Mucosa of rectum (tissue), 2 donors: ENCODE measurements at regions not wholly inside any gene's neighbourhood (a gene's known extent, or its start where the extent isn't known, plus 50 kb on each side); places are given as distances from the start of the nearest gene placed in this dataset.
"Not testable (repeated sequence)": the region's sequence is repeated elsewhere in the genome, so short reads cannot be mapped to it uniquely, and the experiment has no call there.

Experiments used
- H3K27ac ChIP-seq, 2 donors: one replicate each; pipeline ENCODE4 v1.7.0; 2013; ENCODE audit warnings: inconsistent platforms in 2 of 2, low read depth in 2 of 2, low read length in 2 of 2
- H3K27me3 ChIP-seq, 2 donors: one replicate each; pipeline ENCODE4 v1.7.0; 2013; ENCODE audit warnings: low read length in 2 of 2; ENCODE audit not compliant: control insufficient read depth in 2 of 2, insufficient read depth in 2 of 2
- H3K36me3 ChIP-seq, 2 donors: one replicate each; pipeline ENCODE4 v1.7.0; 2013; ENCODE audit warnings: low read length in 2 of 2; ENCODE audit not compliant: control insufficient read depth in 2 of 2, insufficient read depth in 2 of 2
- H3K4me1 ChIP-seq, 2 donors: one replicate each; pipeline ENCODE4 v1.7.0; 2013; ENCODE audit warnings: low read length in 2 of 2, mild to moderate bottlenecking in 1 of 2; ENCODE audit not compliant: control insufficient read depth in 2 of 2, insufficient read depth in 2 of 2
- H3K4me3 ChIP-seq, 2 donors: one replicate each; pipeline ENCODE4 v1.7.0; 2013; ENCODE audit warnings: low read length in 2 of 2
- H3K9ac ChIP-seq, 2 donors: one replicate each; pipeline ENCODE4 v1.7.0; 2013; ENCODE audit warnings: low read length in 2 of 2, low read depth in 1 of 2, mild to moderate bottlenecking in 1 of 2
- H3K9me3 ChIP-seq, 2 donors: one replicate each; pipeline ENCODE4 v1.7.0; 2013; ENCODE audit warnings: low read length in 2 of 2; ENCODE audit not compliant: control insufficient read depth in 2 of 2
- donor health status: healthy.
- donor health status: Normal muscosa, but diverticular disease.

DNA sequence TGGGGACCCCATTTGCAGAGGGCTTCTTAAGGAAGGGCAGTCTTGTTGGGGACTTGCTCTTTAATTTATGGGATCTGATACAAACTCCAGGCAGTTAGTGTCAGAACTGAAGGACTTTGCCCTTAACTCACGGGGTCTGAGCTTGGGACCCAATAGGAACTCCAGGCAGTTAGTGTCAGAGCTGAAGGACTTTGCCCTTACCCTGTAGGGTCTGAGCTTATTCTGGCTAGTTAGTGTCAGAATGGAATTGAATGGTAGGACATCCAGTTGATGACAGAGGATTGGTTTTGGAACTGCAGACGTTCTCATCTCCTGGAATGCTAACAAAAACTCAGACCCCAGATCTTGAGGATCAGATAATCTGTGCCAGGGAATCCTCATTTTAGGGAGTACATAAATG, 256.9 kb upstream of the COPS8 start:
- Histone ChIP-seq H3K4me3 (no peak overlapping the region), H3K27ac (no peak overlapping the region), H3K27me3 (no peaks in the 10 kb centered on the region), H3K36me3 (no peaks in the 10 kb centered on the region), H3K4me1 (no peaks in the 10 kb centered on the region), H3K9ac (no peak overlapping the region), H3K9me3 (no peaks in the 10 kb centered on the region)

DNA sequence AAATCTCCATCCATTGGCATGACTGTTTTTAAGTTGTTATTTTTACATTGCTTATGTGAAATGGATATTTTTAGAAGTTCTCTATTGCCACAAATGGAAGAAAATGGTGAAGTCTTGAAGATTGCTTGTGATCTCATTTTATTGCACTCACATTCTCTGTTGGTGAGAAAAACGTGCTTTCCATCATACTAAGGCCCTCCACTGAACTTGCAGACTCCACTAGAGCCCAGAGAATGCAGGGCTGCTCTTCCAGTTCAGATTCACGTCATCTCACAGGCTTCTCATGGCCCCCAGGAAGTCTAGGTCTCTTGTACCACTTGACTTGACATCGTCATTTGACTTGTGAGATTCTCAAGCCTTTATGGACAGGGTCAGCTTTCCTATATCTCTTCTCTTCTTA, 254.8 kb upstream of the COPS8 start:
- Histone ChIP-seq H3K4me1 (no peaks in the 10 kb centered on the region), H3K27ac (peak overlapping the region in 1 of 2 donors; percentile 35), H3K9me3 (no peaks in the 10 kb centered on the region), H3K9ac (no peak overlapping the region), H3K4me3 (no peak overlapping the region), H3K36me3 (no peaks in the 10 kb centered on the region), H3K27me3 (no peaks in the 10 kb centered on the region)

DNA sequence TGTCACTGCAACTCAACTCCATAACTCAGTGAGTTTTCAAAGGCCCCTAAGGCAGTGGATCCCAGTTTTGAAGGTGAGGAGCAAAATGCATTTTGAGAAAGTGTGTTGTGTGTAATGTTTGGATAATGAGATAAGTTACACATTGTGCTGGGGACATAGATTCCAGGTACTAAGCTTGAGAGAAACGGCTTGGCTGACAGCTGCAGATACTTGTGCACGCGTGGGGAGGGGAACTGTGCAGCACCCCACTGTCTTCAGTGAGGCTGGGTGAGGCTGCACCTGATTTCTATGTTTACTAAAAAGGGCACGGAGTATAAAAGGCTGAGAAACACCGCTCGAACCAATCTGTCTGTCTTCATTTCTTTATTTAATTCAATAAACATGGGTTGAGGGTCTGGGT, 254.0 kb upstream of the COPS8 start:
- Histone ChIP-seq H3K36me3 (no peaks in the 10 kb centered on the region), H3K27ac (peak overlapping the region in 1 of 2 donors; percentile 35), H3K4me1 (no peaks in the 10 kb centered on the region), H3K9me3 (no peaks in the 10 kb centered on the region), H3K9ac (no peak overlapping the region), H3K27me3 (no peaks in the 10 kb centered on the region), H3K4me3 (no peak overlapping the region)

DNA sequence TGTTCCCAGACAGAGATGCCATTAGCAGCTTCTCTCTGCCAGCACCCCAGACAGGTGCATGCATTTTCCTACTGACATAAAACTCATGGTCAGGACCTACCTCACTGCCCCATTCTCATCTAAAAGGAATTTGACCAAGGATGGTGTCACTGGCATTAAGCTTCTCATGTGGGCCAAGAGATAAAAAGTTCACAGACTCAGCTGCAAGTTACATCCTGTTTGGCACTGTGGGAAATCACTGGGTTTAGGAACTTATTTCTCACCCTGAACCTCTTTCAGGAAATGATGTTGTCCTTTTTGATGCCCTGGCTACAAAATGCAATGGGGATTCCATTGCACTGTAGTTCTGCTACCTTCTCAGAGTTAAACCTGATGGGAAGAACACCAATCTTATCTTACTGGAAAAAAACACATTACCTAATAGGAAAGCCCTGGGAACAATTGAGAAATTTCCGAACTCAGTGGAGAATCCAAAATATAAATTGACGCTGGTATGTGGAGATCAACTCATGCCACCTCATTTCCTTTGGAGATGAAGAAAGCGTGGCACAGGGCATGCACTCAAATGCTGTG, 252.1 kb upstream of the COPS8 start:
- Histone ChIP-seq H3K4me3 (no peak overlapping the region), H3K4me1 (no peaks in the 10 kb centered on the region), H3K27ac (no peak overlapping the region)

DNA sequence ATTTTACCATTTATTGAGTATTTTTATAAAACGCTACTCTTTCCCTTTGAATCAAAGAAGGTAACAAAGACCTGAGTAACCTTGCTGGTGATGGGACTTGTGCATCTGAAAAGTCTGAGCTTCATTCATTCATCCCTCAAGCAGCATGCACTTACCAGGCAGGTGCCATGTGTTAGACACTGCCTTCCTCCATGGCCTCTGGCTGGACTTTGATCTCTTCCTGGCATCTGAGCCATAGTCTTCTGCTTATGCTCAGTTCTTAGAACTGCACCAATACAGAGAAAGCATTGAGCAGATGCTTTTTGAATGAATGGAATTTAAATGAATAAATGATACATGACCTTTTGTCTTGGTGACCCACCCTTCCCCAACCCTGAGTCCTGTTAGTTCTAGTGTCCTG, 251.4 kb upstream of the COPS8 start:
- Histone ChIP-seq H3K27ac (no peak overlapping the region), H3K9ac (no peak overlapping the region), H3K36me3 (no peaks in the 10 kb centered on the region), H3K9me3 (no peaks in the 10 kb centered on the region), H3K27me3 (no peaks in the 10 kb centered on the region), H3K4me1 (no peaks in the 10 kb centered on the region), H3K4me3 (no peak overlapping the region)

More for the DNA sequence above, 252.1 kb upstream of the COPS8 start:
- Histone ChIP-seq H3K36me3 (no peaks in the 10 kb centered on the region), H3K9me3 (no peaks in the 10 kb centered on the region), H3K27me3 (no peaks in the 10 kb centered on the region), H3K9ac (no peak overlapping the region)

DNA sequence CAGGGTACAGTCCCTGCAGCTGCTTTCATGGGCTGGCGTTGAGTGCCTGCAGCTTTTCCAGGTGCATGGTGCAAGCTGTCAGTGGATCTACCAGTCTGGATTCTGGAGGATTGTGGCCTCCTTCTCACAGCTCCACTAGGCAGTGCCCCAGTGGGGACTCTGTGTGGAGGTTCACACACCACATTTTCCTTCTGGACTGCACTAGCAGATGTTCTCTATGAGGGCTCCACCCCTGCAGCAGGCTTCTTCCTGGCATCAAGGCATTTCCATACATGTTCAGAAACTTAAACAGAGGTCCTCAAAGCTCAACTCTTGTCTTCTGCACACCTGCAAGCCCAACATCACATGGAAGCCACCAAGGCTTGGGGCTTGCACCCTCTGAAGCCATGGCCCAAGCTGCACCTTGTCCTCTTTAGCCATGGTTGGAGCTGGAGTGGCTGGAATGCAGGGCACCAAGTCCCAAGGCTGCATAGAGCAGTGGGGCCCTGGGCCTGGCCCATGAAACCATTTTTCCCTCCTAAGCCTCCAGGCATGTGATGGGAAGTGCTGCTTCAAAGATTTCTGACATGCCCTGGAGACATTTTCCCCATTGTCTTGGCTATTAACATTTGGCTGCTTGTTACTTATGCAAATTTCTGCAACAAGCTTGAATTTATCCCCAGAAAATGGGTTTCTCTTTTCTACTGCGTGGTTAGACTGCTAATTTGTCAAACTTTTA, 250.2 kb upstream of the COPS8 start:
- H3K27ac ChIP-seq, result no peak overlapping the region

DNA sequence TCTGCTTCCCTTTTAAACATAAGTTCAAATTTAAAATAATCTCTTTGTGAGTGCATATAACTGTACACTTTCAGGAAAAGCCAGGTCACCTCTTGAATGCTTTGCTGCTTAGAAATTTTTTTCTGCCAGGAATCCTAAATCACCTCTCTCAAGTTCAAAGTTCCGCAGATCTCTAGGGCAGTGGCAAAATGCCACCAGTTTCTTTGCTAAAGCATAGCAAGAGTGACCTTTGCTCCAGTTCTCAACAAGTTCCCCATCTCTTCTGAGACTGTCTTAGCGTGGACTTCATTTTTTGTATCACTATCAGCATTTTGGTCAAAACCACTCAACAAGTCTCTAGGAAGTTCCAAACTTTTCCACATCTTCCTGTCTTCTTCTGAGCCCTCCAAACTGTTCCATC, 249.7 kb upstream of the COPS8 start:
- not testable (repeated sequence) for H3K9ac ChIP-seq, H3K4me1 ChIP-seq, H3K36me3 ChIP-seq, H3K9me3 ChIP-seq, H3K27me3 ChIP-seq, H3K27ac ChIP-seq, H3K4me3 ChIP-seq

More for the DNA sequence above, 250.2 kb upstream of the COPS8 start:
- no peaks in the 10 kb centered on the region for H3K36me3 ChIP-seq
- no peaks in the 10 kb centered on the region for H3K4me1 ChIP-seq
- no peaks in the 10 kb centered on the region for H3K27me3 ChIP-seq
- no peak overlapping the region for H3K9ac ChIP-seq
- no peak overlapping the region for H3K4me3 ChIP-seq
- no peaks in the 10 kb centered on the region for H3K9me3 ChIP-seq

DNA sequence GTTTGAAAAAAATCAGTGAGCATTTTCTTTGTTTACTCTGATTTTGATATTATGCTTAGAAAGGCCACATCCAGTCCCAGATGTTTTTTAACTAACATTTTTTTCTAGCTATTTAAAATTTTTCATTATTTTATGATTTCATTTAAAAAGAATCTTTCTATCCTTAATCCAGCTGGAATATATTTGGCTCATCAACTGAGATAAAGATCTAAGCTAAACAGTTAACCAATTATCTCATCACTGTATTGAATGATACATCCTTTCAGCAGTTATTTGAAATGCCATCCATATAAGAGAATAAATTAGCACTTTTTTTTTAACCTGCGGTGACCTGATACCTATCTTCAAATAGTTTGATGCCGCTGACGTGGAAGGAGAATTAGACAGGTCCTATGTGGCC, 245.5 kb upstream of the COPS8 start:
- Histone ChIP-seq H3K9ac (no peak overlapping the region), H3K4me3 (no peak overlapping the region), H3K27ac (no peak overlapping the region), H3K36me3 (no peaks in the 10 kb centered on the region), H3K9me3 (no peaks in the 10 kb centered on the region), H3K27me3 (no peaks in the 10 kb centered on the region), H3K4me1 (no peaks in the 10 kb centered on the region)

DNA sequence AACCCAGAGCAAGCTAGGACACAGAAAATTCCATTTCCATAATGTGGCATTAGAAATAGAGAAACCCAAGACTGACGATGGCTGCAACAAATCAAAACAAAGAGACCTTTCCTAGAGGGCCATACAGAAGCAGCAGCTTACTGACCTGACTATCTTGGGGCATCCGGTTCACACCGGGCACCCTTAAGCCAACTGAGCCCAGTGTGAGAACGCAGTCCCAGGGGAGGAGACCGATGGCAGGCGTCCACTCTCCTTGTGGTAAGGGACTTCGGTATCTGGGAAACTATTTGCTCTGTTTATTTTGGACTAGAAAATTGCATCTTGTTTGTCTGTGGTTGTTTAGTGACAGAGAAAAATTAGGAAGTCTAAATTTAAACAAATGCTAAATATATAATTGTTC, 244.8 kb upstream of the COPS8 start:
- no peak overlapping the region for H3K4me3 ChIP-seq
- H3K9ac ChIP-seq, result no peak overlapping the region
- H3K27ac ChIP-seq, result no peak overlapping the region
- no peaks in the 10 kb centered on the region for H3K36me3 ChIP-seq
- H3K9me3 ChIP-seq, result no peaks in the 10 kb centered on the region
- H3K4me1 ChIP-seq, result no peaks in the 10 kb centered on the region
- H3K27me3 ChIP-seq, result no peaks in the 10 kb centered on the region

DNA sequence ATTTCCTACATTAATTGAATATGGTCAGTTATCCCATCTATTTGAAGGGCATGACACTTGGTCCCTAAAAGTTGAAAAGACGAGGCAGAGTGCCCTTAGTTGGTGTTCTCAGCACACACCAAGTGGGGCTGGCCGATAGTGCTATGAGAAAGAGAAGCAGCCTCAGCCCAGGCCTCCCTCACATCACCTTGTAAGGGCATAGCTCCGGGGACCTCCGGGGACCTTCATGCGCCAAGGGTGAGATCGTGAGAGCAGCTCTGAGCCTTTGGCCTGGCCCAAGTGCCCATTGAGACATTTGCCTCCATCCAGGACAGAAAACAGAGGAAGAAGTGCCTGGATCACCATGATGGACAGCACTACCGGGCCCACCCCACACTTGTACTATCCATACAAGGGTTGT, 244.3 kb upstream of the COPS8 start:
- H3K4me1 ChIP-seq, result no peaks in the 10 kb centered on the region
- H3K27me3 ChIP-seq, result no peaks in the 10 kb centered on the region
- H3K27ac ChIP-seq, result no peak overlapping the region
- H3K9ac ChIP-seq, result no peak overlapping the region
- no peaks in the 10 kb centered on the region for H3K9me3 ChIP-seq
- no peak overlapping the region for H3K4me3 ChIP-seq
- no peaks in the 10 kb centered on the region for H3K36me3 ChIP-seq
